Germinal center (tissue), 1 donor: ENCODE measurements at regions not wholly inside any gene's neighbourhood (a gene's known extent, or its start where the extent isn't known, plus 50 kb on each side); places are given as distances from the start of the nearest gene placed in this dataset.

Source experiments
- DNase-seq: peaks from one replicate; pipeline ENCODE4 v3.0.0; 2012; ENCODE audit warnings: mixed read lengths, low spot score

DNA sequence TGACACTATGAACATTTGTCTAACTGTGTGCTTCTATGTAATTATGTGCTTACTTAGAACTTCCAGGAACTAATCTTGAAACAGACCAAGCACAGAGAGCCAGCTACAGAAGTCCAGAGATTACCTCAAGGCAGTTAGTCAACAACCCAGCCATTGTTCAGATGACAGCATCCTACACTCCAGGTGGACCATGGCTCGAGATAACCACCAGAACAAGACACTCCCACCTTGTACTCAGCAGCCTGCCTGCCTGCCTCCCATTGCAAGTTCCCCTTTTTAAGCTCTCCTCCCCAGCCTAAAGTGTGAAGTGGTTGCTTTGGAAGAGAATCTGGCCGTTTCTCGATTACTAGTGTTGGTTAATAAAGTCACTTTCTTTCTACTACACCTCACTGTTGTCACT is 1080.6 kb upstream of the LRRN3 start:
- no peak for DNase-seq

- DNase-seq = no peak
Measured at GRCh38 chr7:110017405-110017804, 1073.5 kb upstream of the LRRN3 start.

DNA sequence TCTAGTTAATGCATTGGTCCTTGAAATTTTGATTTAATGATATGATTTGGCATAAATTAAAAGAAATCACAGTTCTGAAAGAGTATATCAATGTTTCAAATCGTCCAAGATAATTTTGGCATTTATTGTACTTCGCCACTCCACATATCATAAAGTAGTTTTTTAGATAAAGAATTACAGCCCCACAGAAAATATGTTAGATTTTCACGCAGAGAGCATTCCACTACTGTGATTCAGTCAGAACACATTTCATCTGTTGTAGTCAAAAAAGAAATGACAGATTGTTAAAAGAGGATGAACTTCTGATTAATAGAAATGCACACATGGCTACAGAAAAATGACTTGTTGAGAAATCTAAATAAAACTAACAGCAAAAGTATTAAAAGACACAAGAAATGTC is 1063.5 kb upstream of the LRRN3 start:
- no peak for DNase-seq

DNA sequence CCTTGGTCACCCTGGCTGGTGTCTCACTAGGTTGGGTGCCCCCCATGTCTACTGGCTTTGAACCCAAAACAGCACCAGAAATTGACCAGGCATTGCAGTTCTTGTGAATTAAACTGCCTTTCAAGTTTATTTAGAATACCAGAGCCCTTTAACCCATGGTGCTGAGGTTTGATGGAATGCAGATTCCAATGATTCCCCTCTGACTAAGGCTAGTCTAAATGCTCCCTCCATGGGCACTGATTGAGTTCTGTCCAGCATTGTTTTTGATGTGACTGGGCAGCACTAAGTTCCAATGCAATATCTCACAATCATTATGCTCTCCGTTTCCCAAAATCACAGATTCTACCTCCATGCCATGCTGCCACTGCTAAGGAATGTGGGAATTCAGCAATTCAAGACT is 1047.4 kb upstream of the LRRN3 start:
- no peak for DNase-seq

- no peak for DNase-seq
Measured at GRCh38 chr7:110050785-110051184, 1040.1 kb upstream of the LRRN3 start.

GRCh38 chr7:110051372-110051771 is 1039.6 kb upstream of the LRRN3 start:
- DNase-seq = no peak

DNA sequence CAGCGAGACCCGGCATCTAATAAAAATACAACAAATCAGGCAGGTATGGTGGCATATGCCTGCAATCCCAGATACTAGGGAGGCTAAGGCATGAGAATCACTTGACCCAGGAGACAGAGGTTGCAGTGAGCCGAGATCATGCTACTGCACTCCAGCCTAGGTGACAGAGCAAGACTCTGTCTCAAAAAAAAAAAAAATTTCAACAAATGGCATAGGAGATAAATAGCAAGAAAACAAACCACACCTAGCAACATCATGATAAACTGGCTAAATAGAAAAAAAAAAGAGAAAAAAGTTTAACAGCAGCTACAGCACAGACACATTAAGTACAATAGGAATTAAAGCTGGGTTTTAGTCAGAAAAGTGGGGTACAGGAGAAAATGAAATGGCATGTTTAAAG is 1034.6 kb upstream of the LRRN3 start:
- no peak for DNase-seq

DNA sequence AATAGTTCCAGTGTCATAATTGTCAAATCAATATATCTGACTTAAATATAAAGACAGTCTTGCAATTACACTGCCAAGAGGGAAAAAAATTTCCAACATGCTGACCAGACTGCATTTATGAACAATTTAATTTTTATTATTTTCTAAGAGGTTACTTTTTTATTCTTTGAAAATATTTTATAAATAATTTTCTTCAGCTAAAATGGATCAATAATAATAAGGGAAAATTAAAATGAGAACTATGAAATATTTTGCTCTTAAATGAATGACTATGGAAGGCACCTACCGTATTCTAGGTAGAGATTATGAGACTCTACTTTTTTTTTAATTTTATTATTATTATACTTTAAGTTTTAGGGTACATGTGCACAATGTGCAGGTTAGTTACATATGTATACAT is 1032.5 kb upstream of the LRRN3 start:
- no peak for DNase-seq

GRCh38 chr7:110061387-110061786 is 1029.5 kb upstream of the LRRN3 start:
- DNase-seq = no peak

DNA sequence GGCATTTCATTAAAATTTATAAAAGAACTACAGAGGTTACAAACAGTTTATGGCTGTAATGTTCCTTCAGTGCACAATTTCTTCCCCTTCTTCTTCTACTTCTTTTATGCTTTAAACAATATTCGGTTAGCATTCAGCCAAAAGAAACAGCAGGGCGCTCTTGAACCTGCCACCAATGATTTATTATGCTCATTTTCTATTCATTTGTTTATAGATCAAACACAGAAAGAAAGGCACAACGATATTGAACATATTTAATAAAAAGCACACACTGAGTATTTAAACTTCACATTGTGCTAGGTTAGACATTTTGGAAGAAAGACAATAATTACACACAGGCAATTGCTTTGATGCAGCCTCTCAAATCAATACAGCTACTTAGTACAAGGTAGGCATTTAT is 1025.8 kb upstream of the LRRN3 start:
- DNase-seq = no peak

GRCh38 chr7:110066843-110067242 is 1024.1 kb upstream of the LRRN3 start:
- no peak for DNase-seq

- no peak for DNase-seq
Measured at GRCh38 chr7:110071192-110071591, 1019.7 kb upstream of the LRRN3 start.

DNA sequence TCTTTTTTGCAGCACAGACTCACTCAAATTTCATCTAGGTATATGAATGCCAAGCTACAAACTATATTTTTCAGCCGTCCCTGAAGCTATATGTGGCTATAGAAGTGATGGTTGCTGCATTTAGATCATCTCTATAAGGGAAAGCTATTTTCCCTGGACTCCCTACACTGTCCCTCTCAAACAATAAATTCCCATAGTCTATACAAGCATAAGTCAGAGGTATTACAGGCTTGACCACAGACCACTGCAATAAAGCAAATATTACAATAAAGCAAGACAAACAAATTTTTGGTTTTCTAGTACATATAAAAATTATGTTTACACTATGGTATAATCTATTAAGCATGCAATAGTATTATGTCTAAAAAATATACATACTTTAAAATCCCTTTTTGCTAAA is 1015.5 kb upstream of the LRRN3 start:
- no peak for DNase-seq

GRCh38 chr7:110076194-110076593 is 1014.7 kb upstream of the LRRN3 start:
- no peak for DNase-seq

DNA sequence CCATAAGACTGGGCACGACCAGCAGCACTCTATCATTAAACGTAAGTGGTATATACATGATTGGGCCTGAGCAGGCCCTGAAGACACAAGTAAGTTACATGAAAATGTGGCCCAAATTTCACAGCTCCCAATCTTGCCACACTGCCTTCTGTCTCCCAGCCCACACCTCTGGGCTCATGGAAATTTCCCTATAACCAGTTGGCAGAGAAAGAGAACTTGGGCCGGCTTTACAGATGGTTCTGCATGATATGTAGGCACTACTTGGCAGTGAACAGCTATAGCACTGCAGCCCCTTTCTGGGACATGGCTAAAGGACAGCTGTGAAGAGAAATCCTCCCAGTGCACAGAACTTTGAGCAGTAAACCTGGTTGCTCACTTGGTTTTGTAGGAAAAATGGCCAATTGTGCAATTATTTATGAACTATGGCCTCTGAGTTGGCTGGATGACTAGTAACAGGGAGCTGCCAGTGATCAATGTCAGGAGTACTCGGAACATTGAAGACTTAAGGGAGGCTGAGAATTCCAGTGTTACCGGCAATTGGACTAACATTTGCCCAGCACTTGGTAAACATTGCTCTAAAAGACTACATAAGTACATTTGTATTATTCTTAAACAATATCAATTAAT is 1006.6 kb upstream of the LRRN3 start:
- no peak for DNase-seq

- DNase-seq = no peak
Measured at GRCh38 chr7:110090110-110090820, 1000.7 kb upstream of the LRRN3 start.

GRCh38 chr7:110095372-110096052 is 995.4 kb upstream of the LRRN3 start:
- DNase-seq = no peak

GRCh38 chr7:110104243-110104642 is 986.7 kb upstream of the LRRN3 start:
- no peak for DNase-seq

GRCh38 chr7:110105307-110105706 is 985.6 kb upstream of the LRRN3 start:
- no peak for DNase-seq

- no peak for DNase-seq
Measured at GRCh38 chr7:110105840-110106239, 985.1 kb upstream of the LRRN3 start.

GRCh38 chr7:110119883-110120581 is 970.9 kb upstream of the LRRN3 start:
- no peak for DNase-seq

DNA sequence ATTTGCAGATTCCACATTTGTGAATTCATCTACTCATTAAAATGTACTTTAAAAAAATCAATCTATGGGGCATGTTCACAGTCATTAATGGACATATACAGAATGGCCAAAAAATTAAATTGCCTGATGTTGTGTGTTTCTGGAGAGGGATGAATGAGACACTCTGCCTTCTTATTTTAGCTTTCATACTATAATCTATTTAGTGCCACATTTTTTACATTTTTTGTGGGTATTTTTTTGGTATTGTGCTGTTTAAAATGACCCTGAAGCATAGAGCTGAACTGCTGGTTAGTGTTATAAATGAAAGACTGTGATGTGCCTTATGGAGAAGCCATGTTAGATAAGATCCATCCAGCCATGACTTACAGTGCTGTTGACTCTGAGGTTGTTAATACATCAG is 961.8 kb upstream of the LRRN3 start:
- no peak for DNase-seq

DNA sequence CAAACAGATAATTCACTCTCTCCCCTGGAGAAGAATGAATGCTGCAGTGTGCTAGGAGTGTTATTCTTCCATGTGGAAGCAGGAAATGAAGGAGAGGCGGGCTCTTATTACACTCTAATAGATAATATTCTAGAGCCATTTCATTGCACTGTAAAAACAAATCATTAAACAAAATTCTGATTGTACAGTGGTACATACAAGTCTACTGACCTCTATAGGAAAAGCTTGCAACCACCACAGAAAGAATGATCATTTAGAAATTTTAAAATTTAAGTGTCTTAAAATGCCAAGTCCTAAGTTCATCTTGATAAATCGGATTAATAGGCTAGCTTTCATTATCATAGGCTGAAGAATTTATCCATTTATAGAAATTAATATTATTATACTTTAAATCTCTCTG is 960.3 kb upstream of the LRRN3 start:
- no peak for DNase-seq
